Osteocyte (in vitro differentiated cells): ENCODE measurements at regions not wholly inside any gene's neighbourhood (a gene's known extent, or its start where the extent isn't known, plus 50 kb on each side); places are given as distances from the start of the nearest gene placed in this dataset.
"Not testable (repeated sequence)": the region's sequence is repeated elsewhere in the genome, so short reads cannot be mapped to it uniquely, and the experiment has no call there.

Source experiments
- DNase-seq: peaks from one replicate; pipeline ENCODE4 v3.0.0; 2021; ENCODE audit warnings: mixed read lengths; ENCODE audit not compliant: unreplicated experiment; ENCODE audit errors: extremely low spot score
- H3K27ac Mint-ChIP-seq: one replicate; pipeline ENCODE4 v1.8.0; 2021; ENCODE audit warnings: mild to moderate bottlenecking, mixed read lengths; ENCODE audit not compliant: unreplicated experiment
- H3K27me3 Mint-ChIP-seq: one replicate; pipeline ENCODE4 v1.8.0; 2021; ENCODE audit warnings: mixed read lengths; ENCODE audit not compliant: unreplicated experiment
- H3K36me3 Mint-ChIP-seq: one replicate; pipeline ENCODE4 v1.8.0; 2021; ENCODE audit warnings: mixed read lengths; ENCODE audit not compliant: unreplicated experiment
- H3K4me1 Mint-ChIP-seq: one replicate; pipeline ENCODE4 v1.8.0; 2021; ENCODE audit warnings: mixed read lengths; ENCODE audit not compliant: unreplicated experiment
- H3K4me3 Mint-ChIP-seq: one replicate; pipeline ENCODE4 v1.8.0; 2021; ENCODE audit warnings: mild to moderate bottlenecking, moderate library complexity, mixed read lengths; ENCODE audit not compliant: unreplicated experiment
- H3K9me3 Mint-ChIP-seq: one replicate; pipeline ENCODE4 v1.8.0; 2021; ENCODE audit warnings: mixed read lengths; ENCODE audit not compliant: unreplicated experiment
- TF ChIP-seq, protein P1 (sequence below): fragments of 200-600 bp; sonication (generic); IDR thresholded peaks from 2 replicates; pipeline ENCODE4 v1.5.0; 2021; ENCODE audit warnings: antibody characterized with exemption, mild to moderate bottlenecking, moderate library complexity

DNA sequence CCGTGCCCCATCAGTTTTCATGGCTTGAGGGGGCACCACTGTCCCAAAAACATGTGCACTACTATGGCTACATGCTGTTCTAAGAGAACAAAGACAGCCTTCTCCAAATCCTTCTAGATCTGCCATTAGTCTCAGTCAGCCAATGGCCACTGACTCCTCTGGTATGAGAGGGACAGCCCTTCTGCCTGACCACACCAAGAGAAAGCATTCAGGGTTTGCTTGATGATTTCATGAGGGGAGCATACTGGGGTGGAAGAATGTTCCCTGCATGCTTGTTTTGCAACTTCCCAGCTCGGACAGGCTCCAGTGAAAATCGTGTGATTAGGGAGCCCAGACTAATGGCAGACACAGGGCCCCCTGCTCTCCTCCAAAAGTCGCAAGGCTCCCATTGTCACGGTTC, 199.6 kb upstream of the ALG10B start:
- H3K27me3 Mint-ChIP-seq: no peaks in the 10 kb centered on the region
- H3K27ac Mint-ChIP-seq: no peak overlapping the region
- H3K36me3 Mint-ChIP-seq: no peaks in the 10 kb centered on the region
- TF ChIP-seq, protein P1, sequence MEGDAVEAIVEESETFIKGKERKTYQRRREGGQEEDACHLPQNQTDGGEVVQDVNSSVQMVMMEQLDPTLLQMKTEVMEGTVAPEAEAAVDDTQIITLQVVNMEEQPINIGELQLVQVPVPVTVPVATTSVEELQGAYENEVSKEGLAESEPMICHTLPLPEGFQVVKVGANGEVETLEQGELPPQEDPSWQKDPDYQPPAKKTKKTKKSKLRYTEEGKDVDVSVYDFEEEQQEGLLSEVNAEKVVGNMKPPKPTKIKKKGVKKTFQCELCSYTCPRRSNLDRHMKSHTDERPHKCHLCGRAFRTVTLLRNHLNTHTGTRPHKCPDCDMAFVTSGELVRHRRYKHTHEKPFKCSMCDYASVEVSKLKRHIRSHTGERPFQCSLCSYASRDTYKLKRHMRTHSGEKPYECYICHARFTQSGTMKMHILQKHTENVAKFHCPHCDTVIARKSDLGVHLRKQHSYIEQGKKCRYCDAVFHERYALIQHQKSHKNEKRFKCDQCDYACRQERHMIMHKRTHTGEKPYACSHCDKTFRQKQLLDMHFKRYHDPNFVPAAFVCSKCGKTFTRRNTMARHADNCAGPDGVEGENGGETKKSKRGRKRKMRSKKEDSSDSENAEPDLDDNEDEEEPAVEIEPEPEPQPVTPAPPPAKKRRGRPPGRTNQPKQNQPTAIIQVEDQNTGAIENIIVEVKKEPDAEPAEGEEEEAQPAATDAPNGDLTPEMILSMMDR: no peak
- no peaks in the 10 kb centered on the region for H3K4me1 Mint-ChIP-seq
- no peak overlapping the region for H3K4me3 Mint-ChIP-seq
- peaks cover 42% of the 10 kb centered on the region for H3K9me3 Mint-ChIP-seq
- DNase-seq: no peak

DNA sequence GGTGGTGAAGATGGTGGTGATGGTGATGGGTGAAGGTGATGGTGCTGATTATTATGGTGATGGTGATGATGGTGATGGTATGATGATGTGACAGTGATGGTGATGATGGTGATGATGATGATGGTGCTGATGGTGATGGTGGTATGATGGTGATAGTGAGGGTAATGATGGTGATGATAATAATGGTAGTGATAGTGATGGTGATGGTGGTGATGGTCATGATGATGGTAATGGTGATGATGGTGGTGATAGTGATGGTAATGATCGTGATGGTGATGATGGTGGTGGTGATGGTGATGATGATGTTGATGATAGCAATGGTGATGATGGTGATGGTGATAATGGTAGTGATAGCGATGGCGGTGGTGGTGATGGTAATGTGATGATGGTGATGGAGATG, 197.9 kb upstream of the ALG10B start:
- Mint-ChIP-seq H3K4me3 (no peak overlapping the region), H3K4me1 (no peaks in the 10 kb centered on the region), H3K9me3 (peaks cover 42% of the 10 kb centered on the region), H3K27ac (no peak overlapping the region), H3K36me3 (no peaks in the 10 kb centered on the region), H3K27me3 (no peaks in the 10 kb centered on the region)
- no peak for DNase-seq
- TF ChIP-seq, protein P1: no peak

DNA sequence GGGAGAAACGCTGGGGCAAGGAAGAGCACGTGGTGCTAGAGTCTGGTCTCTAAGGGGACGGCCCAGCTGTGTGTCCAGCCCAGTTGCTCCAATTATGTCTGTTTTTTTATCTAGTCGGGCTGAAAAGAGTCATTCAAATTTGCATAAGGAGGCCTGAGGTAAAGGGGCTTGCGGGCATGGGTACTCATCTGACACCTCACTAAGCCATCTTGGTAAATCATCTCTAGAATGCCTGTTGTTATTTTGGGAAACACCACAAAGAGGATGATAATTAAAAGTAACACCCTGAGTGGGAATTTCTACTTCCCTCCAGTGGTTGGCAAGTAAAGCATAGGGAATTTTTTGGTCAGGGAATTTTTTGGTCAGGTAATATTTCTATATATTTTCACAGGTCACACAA, 196.1 kb upstream of the ALG10B start:
- Mint-ChIP-seq H3K36me3 (no peaks in the 10 kb centered on the region), H3K27me3 (no peaks in the 10 kb centered on the region), H3K4me3 (no peak overlapping the region), H3K9me3 (peaks cover 50% of the 10 kb centered on the region), H3K27ac (no peak overlapping the region), H3K4me1 (no peaks in the 10 kb centered on the region)
- no peak for DNase-seq
- TF ChIP-seq, protein P1: no peak

DNA sequence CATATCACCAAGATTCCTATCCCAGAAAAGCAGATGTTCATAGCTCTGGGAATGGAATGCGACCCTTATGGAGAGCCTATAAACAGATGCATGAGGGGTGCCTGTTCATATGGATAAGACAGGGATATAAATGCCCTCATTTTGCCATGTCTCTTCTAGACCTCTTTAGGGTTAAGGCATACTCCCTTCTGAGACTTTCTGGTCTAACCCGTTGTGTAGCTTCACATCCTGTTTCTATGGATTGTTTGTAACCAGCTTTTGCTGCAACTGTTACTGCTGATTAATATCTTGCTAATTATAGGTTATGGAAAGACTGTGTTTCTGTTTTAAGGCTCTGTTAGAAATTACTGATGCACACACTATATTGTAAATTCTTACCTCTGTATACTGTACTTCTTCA, 193.5 kb upstream of the ALG10B start:
- not testable (repeated sequence) for H3K27me3 Mint-ChIP-seq, H3K36me3 Mint-ChIP-seq
- H3K9me3 Mint-ChIP-seq: peaks cover 60% of the 10 kb centered on the region

DNA sequence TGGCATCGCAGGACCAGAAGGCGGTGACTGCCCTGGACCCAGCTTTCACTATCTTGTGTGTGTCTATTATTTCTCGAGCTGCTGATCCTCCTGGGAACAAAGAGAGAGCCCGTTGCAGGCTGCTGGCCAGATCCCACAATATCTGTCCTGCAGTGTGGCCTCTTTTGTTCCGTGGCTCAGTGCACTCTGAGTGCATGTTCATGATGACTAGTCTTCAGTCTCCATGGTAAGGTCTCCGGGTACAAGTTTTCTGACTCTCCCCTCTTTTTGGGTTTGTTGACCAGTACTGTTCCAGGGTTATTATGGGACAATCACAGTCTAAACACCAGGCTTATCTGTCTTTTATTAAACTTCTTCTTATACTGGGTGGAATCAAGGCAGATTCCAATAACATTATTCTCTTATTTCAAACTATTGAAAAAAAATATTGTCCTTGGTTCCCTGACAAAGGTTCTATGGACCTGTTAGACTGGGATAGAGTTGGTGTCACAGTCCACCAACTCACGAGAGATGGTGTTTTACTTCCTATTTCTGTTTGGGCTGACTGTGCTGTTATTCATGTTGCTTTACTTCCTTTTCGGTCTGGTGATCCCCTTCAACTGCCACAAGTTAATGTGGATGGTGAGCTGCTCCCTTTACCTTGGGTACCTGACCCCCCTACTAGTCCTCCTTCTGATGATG, 192.9 kb upstream of the ALG10B start:
- H3K36me3 Mint-ChIP-seq: no peaks in the 10 kb centered on the region
- DNase-seq: no peak
- no peaks in the 10 kb centered on the region for H3K4me1 Mint-ChIP-seq
- H3K9me3 Mint-ChIP-seq: peaks cover 61% of the 10 kb centered on the region
- no peak overlapping the region for H3K27ac Mint-ChIP-seq
- H3K27me3 Mint-ChIP-seq: no peaks in the 10 kb centered on the region
- H3K4me3 Mint-ChIP-seq: no peak overlapping the region
- TF ChIP-seq, protein P1: no peak

More for the DNA sequence above, 193.5 kb upstream of the ALG10B start:
- not testable (repeated sequence) for H3K4me1 Mint-ChIP-seq, DNase-seq, H3K4me3 Mint-ChIP-seq, H3K27ac Mint-ChIP-seq
